Type B pancreatic cell (in vitro differentiated cells): ENCODE measurements at regions not wholly inside any gene's neighbourhood (a gene's known extent, or its start where the extent isn't known, plus 50 kb on each side); places are given as distances from the start of the nearest gene placed in this dataset.

Experiments used
- DNase-seq: peaks from one replicate; pipeline ENCODE4 v3.0.0; 2021; ENCODE audit warnings: mixed read lengths; ENCODE audit not compliant: unreplicated experiment; ENCODE audit errors: extremely low spot score
- H3K27ac Mint-ChIP-seq: 2 replicates; pipeline ENCODE4 v1.8.0; 2021; ENCODE audit warnings: mild to moderate bottlenecking, mixed read lengths
- H3K27me3 Mint-ChIP-seq: 2 replicates; pipeline ENCODE4 v1.8.0; 2021; ENCODE audit warnings: mixed read lengths
- H3K36me3 Mint-ChIP-seq: 2 replicates; pipeline ENCODE4 v1.8.0; 2021; ENCODE audit warnings: mixed read lengths
- H3K4me1 Mint-ChIP-seq: one replicate; pipeline ENCODE4 v1.8.0; 2021; ENCODE audit warnings: mixed read lengths; ENCODE audit not compliant: unreplicated experiment
- H3K4me3 Mint-ChIP-seq: 2 replicates; pipeline ENCODE4 v1.8.0; 2021; ENCODE audit warnings: mild to moderate bottlenecking, mixed read lengths
- H3K9me3 Mint-ChIP-seq: 2 replicates; pipeline ENCODE4 v1.8.0; 2021; ENCODE audit warnings: mixed read lengths
- CTCF ChIP-seq: fragments of 200-600 bp; sonication (generic); conservative IDR thresholded peaks from 2 replicates; pipeline ENCODE4 v1.5.0; 2021; ENCODE audit warnings: antibody characterized with exemption, mild to moderate bottlenecking

GRCh38 chr20:4306206-4306605 lies 57.1 kb upstream of the ADRA1D start:
- TF ChIP-seq CTCF: no peak
- Mint-ChIP-seq H3K4me1 (peaks cover 9% of the 10 kb centered on the region), H3K27ac (no peak overlapping the region), H3K4me3 (no peak overlapping the region), H3K36me3 (no peaks in the 10 kb centered on the region), H3K9me3 (no peaks in the 10 kb centered on the region), H3K27me3 (peaks cover 53% of the 10 kb centered on the region)
- no peak for DNase-seq

GRCh38 chr20:4305091-4305490 lies 56.0 kb upstream of the ADRA1D start:
- Mint-ChIP-seq H3K9me3 (no peaks in the 10 kb centered on the region), H3K4me3 (no peak overlapping the region), H3K27ac (peak overlapping the region; percentile 36), H3K4me1 (peaks cover 9% of the 10 kb centered on the region), H3K36me3 (no peaks in the 10 kb centered on the region), H3K27me3 (peaks cover 61% of the 10 kb centered on the region)
- no peak for TF ChIP-seq CTCF
- no peak for DNase-seq

- H3K9me3 Mint-ChIP-seq: no peaks in the 10 kb centered on the region
- peaks cover 9% of the 10 kb centered on the region for H3K4me1 Mint-ChIP-seq
- no peaks in the 10 kb centered on the region for H3K36me3 Mint-ChIP-seq
- no peak for DNase-seq
- H3K27me3 Mint-ChIP-seq: peaks cover 61% of the 10 kb centered on the region
- no peak overlapping the region for H3K27ac Mint-ChIP-seq
- no peak for TF ChIP-seq CTCF
- H3K4me3 Mint-ChIP-seq: no peak overlapping the region
Observed at GRCh38 chr20:4304601-4305000, 55.5 kb upstream of the ADRA1D start.

GRCh38 chr20:4303136-4303535 lies 54.0 kb upstream of the ADRA1D start:
- no peak for DNase-seq
- peaks cover 62% of the 10 kb centered on the region for H3K27me3 Mint-ChIP-seq
- H3K4me1 Mint-ChIP-seq: peaks cover 9% of the 10 kb centered on the region
- TF ChIP-seq CTCF: no peak
- no peaks in the 10 kb centered on the region for H3K36me3 Mint-ChIP-seq
- no peak overlapping the region for H3K27ac Mint-ChIP-seq
- no peak overlapping the region for H3K4me3 Mint-ChIP-seq
- H3K9me3 Mint-ChIP-seq: no peaks in the 10 kb centered on the region

GRCh38 chr20:4300921-4301320 lies 51.8 kb upstream of the ADRA1D start:
- DNase-seq: no peak
- Mint-ChIP-seq H3K4me1 (peaks cover 9% of the 10 kb centered on the region), H3K27me3 (peaks cover 54% of the 10 kb centered on the region), H3K4me3 (no peak overlapping the region), H3K27ac (no peak overlapping the region), H3K36me3 (no peaks in the 10 kb centered on the region), H3K9me3 (no peaks in the 10 kb centered on the region)
- no peak for TF ChIP-seq CTCF

- peaks cover 8% of the 10 kb centered on the region for H3K4me1 Mint-ChIP-seq
- H3K9me3 Mint-ChIP-seq: no peaks in the 10 kb centered on the region
- H3K27me3 Mint-ChIP-seq: peaks cover 52% of the 10 kb centered on the region
- H3K4me3 Mint-ChIP-seq: no peak overlapping the region
- H3K27ac Mint-ChIP-seq: no peak overlapping the region
- TF ChIP-seq CTCF: no peak
- no peak for DNase-seq
- H3K36me3 Mint-ChIP-seq: no peaks in the 10 kb centered on the region
Observed at GRCh38 chr20:4300401-4300800, 51.3 kb upstream of the ADRA1D start.
